ENCODE measurements at regions not wholly inside any gene's neighbourhood (a gene's known extent, or its start where the extent isn't known, plus 50 kb on each side); places are given as distances from the start of the nearest gene placed in this dataset.

GRCh38 chr7:104963378-104963990, 50.5 kb upstream of the KMT2E start:
- H3K4me3 ChIP-seq (replicated peaks; ENCODE audit: low read depth, low read length), result no peak overlapping the region
- no peak for DNase-seq (ENCODE audit: extremely low read depth, insufficient read length)
- H3K36me3 ChIP-seq (ENCODE audit: control insufficient read depth, insufficient read depth, low read length), result no peaks in the 10 kb centered on the region
- no peak for TF ChIP-seq CTCF (IDR thresholded peaks at IDR 0.05; ENCODE audit: insufficient read depth, low read length, poor library complexity, severe bottlenecking)
- H3K27me3 ChIP-seq (replicated peaks; ENCODE audit: control insufficient read depth, insufficient read depth, low read length), result no peaks in the 10 kb centered on the region

- TF ChIP-seq CTCF (IDR thresholded peaks at IDR 0.05; ENCODE audit: insufficient read depth, low read length, poor library complexity, severe bottlenecking), result no peak
Measured at GRCh38 chr7:104963991-104964385, 50.0 kb upstream of the KMT2E start.

More at GRCh38 chr7:104963991-104964385, 50.0 kb upstream of the KMT2E start:
- DNase-seq (ENCODE audit: extremely low read depth, insufficient read length), result no peak
- Histone ChIP-seq H3K36me3 (ENCODE audit: control insufficient read depth, insufficient read depth, low read length) (no peaks in the 10 kb centered on the region), H3K4me3 (replicated peaks; ENCODE audit: low read depth, low read length) (no peak overlapping the region), H3K27me3 (replicated peaks; ENCODE audit: control insufficient read depth, insufficient read depth, low read length) (no peaks in the 10 kb centered on the region)

Measured in GM06990 (cell line).